HK-2 (cell line): ENCODE measurements at regions not wholly inside any gene's neighbourhood (a gene's known extent, or its start where the extent isn't known, plus 50 kb on each side); places are given as distances from the start of the nearest gene placed in this dataset.
A peak's percentile ranks its signal among the peaks of the same experiment; 100 is the strongest.
"Not testable (repeated sequence)": the region's sequence is repeated elsewhere in the genome, so short reads cannot be mapped to it uniquely, and the experiment has no call there.

Experiments
- DNase-seq: peaks from one replicate; pipeline ENCODE4 v3.0.0-alpha.2; 2018; ENCODE audit not compliant: unreplicated experiment

- DNase-seq: no peak
Observed at GRCh38 chr2:877747-878146, 72.9 kb upstream of the SNTG2 start.

GRCh38 chr2:875687-876615 is 74.7 kb upstream of the SNTG2 start:
- no peak for DNase-seq

- DNase-seq: peak; percentile 41
Observed at GRCh38 chr2:873651-874580, 76.7 kb upstream of the SNTG2 start.

GRCh38 chr2:873027-873426 is 77.6 kb upstream of the SNTG2 start:
- DNase-seq: no peak

DNA sequence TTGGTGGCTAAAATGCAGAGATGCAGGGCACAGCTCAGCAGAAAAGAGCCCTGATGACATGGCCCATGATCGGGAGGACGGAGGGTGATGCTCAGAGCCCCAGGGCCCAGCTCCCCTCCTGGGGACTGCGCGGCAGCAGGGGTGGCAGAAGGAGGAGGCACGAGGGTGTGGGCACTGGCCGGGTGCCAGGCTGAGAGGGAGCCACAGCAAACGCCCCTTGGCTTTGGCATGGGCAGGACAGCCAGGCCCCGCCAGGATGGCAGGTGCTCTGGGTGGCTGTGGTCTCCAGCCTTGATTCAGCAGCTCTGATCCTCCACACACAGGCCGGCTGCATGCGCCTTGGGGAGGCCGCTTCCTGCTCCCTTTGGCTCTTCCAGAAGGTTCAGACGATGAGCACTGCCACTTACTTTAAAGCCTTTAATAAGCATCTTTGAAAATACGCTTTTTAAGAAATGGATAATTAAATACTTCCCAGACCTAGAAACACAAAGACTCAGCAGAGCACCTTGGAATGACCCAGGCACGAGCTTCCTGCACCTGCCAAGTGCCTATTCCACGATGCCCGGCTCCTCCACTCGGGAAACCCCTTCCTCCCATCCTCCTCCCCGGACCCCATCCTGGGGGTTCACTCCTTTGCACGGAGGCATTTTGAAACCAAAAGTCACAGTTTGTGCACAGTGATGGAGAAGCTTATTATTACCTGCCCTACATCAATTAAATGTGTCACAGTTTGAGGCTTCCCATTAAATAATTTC is 78.5 kb upstream of the SNTG2 start:
- DNase-seq: no peak

DNA sequence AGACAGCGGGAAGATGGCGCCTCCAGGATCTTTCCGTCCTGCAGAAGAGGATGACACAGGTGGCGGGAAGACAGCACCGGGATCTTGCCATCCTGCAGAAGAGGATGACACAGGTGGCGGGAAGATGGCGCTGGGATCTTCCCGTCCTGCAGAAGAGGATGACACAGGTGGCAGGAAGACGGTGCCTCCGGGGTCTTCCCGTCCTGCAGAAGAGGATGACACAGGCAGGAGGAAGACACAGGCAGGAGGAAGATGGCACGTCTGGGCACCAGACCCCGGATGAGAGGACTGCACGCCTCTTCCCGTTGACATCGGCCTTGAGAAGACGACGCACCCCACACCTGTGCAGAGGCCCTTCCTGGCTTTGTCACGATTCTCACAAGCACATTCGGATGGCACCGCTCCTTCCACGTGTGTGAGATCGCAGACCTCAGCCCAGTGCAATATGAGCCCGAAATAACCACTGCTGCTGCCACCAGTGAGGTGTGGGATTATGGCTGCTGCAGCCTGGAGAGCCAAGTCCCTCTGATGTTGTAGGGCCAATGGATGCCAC is 79.4 kb upstream of the SNTG2 start:
- no peak for DNase-seq

DNA sequence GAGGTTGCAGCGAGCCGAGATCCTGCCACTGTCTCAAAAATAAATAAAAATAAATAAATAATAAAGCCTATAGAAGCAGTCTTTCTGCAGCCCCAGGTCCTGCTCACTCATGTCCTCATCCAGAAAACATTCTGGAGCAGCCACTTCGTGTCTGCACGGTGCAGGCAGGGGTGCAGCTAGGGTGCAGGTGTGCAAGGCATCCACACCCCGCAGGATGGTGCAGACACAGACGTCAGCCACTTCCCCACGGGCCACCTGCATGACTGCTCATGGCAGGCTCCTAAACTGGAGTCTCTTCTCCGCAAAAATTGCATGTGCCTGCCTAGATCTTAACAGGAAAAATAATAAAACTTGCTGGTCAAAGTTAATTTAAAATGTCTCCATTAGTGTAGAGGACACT is 80.2 kb upstream of the SNTG2 start:
- no peak for DNase-seq

DNA sequence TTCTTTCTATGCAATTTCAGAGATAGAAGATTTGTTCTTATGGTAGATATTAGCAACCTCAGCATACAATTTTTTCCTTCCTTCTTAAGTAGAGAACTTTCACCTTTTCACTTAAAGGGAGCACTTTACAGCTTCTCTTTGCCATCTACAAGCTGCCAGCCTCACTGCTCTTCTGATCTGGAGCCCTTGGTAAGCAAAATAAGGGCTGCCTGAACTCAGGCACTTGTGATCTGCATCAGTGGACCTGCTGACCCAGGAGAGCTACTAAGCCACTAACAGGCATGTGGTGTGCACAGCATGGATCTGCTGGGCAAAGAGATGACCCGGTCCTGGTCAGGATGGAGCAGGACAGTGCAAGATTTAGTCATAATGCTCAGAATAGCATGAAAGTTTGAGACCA is 80.8 kb upstream of the SNTG2 start:
- no peak for DNase-seq

DNA sequence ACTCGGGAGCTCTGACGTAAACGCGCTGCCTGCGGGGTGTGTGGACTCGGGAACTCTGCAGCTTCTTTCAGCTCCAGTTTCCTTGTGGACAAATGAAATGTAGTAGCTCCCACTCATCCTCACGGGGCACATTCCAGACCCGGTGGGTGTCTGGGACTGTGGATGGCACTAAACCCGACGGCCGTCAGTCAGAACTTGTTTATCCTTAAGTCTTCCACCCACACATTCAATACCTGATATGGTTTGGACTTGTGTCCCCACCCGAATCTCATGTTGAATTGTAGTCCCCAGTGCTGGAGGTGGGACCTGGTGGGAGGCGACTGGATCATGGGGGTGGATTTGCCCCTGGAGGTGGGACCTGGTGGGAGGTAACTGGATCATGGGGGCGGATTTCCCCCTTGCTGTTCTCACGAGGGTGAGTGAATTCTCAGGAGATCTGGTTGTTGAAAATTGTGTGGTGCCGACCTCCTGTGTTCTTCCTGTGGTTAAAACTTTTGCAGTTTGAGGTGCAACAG is 81.2 kb upstream of the SNTG2 start:
- DNase-seq: no peak

GRCh38 chr2:868857-869256 is 81.8 kb upstream of the SNTG2 start:
- DNase-seq: not testable (repeated sequence)

DNA sequence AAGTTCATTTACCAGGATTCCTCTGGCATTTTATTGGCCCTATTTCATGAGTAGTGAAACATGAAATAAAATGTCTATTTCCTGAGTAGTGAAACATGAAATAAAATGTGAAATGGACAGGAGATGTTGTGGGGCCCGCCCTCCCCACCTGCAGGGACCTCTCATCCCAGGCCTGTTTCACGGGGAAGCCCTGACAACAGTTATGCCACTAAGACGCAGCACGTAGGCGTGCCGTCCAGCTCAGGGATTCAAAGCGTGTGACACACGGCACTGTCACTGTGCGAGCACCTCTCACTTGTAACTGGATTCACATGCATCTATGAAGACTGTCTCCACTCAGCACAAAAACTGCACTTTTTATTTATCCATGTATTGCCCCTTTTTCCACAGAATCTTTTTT is 83.4 kb upstream of the SNTG2 start:
- no peak for DNase-seq

- no peak for DNase-seq
Observed at GRCh38 chr2:866887-867286, 83.8 kb upstream of the SNTG2 start.

DNA sequence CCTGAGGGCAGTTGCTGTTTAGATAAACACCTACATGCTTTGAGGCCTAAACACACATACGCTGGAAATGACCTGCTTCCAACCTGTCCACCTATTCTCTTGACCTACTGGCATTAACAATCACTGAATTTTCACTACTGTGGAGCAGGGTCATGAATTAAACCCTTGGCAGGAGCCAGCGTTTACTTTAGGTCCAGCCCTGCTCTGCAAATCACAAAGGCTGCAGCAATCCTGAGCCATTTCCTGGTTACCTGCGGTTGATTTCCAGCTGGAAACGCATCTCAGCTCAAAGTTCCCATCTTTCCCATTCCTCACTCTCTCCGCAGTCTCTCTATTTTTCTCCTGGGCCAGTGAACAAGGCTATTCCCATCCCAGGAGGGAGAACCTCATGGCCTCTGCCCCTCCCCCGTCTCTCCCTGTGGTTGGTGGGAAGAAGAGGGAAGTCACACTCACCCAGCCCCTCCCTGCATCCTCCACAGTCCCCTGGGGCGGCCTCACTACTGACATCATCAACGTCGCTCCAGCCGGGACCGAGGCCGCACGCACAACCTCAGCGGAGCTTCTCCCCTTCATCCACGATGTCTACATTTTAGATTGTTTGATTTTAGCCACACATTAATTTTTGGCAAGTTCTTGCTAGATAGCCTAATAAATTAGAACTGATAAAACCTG is 84.5 kb upstream of the SNTG2 start:
- no peak for DNase-seq

GRCh38 chr2:864501-865106 is 86.0 kb upstream of the SNTG2 start:
- DNase-seq: no peak

DNA sequence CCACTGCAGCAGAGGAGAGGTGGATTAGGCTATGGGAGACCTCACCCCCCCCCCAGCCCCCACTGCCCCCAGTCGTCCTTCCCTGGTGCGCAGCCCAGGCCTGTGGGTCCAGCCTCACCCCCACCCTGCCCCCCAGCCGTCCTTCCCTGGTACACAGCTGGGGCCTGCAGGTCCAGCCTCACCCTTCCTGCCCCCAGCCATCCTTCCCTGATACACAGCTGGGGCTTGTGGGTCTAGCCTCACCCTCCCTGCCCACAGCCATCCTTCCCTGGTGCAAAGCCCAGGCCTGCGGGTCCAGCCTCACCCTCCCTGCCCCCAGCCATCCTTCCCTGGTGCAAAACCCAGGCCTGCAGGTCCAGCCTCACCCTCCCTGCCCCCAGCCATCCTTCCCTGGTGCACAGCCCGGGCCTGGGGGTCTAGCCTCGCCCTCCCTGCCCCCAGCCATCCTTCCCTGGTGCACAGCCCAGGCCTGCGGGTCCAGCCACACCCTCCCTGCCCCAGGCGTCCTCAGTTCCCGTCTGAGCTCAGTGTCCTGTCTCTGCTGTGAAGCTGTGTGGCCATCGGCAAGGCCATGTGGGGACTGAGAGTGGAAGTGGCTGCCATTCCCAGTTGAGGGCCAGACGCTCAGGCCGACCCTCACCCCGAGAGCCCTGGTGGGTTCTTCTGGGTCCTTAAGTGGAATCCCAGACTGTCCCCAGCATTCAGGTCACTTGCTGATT is 86.8 kb upstream of the SNTG2 start:
- DNase-seq: no peak

DNA sequence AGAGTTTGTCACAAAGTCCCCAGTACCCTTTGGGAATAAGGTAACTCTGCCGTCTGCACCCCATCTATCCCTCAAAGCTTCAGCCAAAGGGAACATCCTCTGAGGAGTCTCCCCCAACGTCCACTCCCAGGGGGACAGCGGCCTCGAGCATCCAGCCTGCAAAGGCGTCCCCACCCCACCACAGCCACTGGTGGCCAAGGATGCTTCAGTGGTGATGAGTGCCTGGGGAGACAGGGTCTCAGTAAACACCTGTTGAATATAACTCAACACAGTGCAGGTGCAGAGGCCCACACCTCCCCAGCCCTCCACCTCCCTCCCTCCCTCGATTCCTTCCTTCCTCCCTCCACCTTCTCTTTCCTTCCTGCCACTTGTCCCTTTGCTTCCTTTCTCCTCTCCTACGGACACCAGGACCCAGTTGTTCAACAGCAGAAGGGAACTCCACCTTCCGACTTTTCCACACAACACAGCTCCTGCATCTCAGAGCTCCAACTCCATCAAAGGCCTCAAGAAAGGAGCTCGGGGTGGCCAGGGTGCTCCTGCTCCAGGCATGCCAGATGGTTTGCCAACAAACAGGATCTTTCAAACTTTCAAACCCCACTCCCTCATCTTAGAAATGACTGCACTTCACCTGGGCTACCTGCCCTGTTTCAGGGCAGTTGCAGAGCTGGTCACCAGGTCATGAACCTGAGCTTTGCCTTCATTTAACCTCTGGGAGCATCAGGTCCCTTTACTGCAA is 87.8 kb upstream of the SNTG2 start:
- no peak for DNase-seq

DNA sequence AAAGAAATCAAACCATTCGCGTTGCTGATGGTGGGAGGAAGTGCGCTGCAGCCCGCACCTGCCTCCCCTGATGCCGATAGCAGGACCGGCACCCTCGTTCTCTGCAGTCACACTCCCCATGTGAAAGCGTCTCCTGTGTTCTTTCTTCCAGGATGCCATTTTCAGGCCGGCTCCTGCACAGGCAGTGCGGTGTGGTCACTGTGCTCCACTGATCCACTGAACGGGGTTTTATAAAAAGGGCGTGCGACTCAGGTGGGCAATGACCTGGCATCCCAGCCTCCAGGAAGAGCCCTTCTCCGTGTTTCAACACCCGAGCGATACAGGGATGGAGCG is 88.3 kb upstream of the SNTG2 start:
- DNase-seq: no peak

GRCh38 chr2:861655-862354 is 88.8 kb upstream of the SNTG2 start:
- DNase-seq: no peak
